ENCODE measurements at regions not wholly inside any gene's neighbourhood (a gene's known extent, or its start where the extent isn't known, plus 50 kb on each side); places are given as distances from the start of the nearest gene placed in this dataset.
"Not testable (repeated sequence)": the region's sequence is repeated elsewhere in the genome, so short reads cannot be mapped to it uniquely, and the experiment has no call there.

DNA sequence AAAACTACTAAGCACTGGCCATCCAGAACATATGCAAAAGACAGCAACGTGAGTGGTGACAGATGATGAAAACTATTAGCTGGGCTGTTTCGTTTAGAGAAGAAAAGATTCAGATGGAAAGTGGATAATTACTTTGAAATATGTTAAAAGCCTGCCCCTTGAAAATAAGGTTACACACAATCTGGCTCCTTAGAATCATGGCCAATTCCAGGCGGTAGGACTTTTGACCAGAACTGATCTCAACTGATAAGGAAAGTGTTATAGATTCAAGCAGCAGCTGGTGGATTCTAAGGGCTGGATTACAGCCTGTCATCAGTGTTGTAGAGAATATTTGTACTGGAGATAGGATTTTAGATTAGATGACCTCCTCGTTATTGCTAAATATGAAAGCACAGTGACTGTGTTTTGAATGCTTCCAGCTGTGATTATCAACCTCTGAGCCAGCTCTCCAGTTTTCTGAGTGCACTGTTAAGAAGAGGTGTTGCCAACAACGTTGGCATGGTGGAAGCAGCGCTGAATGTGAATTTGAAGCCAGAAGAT is 75.1 kb downstream of the KBTBD2 start:
- not testable (repeated sequence) for DNase-seq

DNA sequence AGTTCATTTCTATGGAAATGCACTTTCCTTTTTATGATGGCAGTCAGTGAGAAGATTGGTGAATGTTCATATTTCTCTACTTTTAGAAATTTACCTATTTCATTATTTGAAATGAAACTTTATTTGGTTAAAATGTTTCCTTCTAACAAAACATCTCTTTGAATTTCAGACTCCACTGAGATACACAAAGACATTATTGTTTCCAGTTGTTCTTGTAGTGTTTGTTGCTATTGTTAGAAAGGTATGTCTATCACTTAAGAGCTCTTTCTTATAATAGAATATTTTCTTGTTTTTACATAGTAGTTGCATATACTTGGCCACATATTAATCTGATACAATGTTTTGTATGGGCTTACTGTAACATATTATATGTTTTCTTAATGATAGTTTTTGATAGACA is 76.8 kb downstream of the KBTBD2 start:
- not testable (repeated sequence) for DNase-seq

DNA sequence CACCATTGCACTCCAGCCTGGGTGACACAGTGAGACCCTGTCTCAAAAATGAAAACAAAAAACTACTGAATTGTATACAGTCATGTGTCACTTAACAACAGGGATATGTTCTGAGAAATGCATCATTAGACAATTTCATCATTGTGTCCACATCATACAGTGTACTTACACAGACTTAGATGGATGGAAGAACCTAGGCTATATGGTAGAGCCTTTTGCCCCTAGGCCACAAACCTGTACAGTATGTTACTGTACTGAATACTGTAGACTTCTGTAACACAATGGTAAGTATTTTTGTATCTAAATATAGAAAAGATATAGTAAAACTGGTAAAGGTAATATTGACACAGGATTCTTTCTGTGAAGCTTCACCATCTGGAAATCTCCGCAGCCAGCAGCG is 81.7 kb downstream of the KBTBD2 start:
- DNase-seq, result no peak

DNA sequence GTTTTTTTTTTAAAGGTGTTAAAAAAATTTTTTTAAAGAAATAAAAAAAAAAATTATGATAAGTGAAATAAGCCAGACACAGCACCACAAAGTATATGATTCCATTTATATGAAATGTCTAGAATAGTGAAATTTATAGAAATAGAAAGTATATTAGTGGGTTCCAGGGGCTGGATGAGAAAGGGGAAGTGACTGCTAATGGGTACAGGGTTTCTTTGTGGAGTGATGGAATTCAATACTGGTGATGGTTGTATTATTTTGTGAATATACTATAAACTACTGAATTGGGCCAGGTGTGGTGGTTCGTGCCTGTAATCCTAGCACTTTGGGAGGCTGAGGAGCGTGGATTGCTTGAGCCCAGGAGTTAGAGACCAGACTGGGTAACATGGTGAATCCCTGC is 82.2 kb downstream of the KBTBD2 start:
- no peak for DNase-seq

DNA sequence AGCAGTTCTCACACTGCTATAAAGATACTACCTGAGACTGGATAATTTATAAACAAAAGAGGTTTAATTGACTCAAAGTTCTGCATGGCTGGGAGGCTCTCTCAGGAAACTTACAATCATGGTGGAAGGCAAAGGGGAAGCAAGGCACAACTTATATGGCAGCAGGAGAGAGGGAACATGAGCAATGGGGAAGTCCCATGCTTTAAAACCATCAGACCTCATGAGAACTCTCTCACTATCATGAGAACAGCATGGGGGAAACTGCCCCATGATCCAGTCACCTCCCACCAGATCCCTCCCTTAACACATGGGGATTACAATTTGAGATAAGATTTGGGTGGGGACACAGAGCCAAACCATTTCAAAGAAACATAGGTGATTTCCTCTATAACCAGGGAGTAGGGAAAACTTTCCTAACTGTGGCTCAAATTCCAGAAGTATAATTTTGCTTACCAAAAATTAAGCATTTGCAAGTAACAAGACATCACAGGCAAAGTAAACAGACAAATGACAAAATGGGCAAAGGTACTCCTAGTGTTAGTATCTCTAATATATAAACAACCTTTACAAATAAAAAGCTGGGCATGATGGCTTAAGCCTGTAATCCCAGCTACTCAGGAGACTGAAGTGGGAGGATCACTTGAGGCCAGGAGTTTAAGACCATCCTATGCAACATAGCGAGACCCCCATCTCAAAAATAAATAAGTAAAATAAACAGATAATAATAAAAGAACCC is 88.0 kb downstream of the KBTBD2 start:
- DNase-seq, result no peak

DNA sequence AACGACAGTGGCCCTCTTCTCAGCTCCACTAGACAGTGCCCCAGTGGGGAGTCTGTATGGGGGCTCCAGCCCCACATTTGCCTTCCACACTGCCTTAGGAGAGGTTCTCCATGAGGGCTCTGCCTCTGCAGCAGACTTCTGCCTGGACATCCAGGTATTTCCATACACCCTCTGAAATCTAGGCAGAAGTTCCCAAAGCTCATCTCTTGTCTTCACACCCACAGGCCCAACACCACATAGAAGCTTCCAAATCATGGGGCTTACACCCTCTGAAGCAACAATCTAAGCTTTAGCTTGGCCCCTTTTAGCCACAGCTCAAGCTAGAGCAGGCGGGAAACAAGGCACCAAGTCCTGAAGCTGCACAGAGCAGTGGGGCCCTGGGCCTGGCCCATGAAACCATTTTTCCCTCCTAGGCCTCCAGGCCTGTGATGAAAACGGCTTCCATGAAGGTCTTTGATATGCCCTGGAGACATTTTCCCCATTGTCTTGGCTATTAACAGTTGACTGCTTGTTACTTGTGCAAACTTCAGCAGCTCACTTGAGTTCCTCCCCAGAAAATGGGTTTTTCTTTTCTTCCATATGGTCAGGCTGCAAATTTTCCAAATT is 89.2 kb downstream of the KBTBD2 start:
- no peak for DNase-seq

DNA sequence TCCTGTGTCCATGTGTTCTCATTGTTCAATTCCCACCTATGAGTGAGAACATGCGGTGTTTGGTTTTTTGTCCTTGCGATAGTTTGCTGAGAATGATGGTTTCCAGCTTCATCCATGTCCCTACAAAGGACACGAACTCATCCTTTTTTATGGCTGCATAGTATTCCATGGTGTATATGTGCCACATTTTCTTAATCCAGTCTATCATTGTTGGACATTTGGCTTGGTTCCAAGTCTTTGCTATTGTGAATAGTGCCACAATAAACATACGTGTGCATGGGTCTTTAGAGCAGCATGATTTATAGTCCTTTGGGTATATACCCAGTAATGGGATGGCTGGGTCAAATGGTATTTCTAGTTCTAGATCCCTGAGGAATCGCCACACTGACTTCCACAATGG is 98.5 kb downstream of the KBTBD2 start:
- DNase-seq, result not testable (repeated sequence)

DNA sequence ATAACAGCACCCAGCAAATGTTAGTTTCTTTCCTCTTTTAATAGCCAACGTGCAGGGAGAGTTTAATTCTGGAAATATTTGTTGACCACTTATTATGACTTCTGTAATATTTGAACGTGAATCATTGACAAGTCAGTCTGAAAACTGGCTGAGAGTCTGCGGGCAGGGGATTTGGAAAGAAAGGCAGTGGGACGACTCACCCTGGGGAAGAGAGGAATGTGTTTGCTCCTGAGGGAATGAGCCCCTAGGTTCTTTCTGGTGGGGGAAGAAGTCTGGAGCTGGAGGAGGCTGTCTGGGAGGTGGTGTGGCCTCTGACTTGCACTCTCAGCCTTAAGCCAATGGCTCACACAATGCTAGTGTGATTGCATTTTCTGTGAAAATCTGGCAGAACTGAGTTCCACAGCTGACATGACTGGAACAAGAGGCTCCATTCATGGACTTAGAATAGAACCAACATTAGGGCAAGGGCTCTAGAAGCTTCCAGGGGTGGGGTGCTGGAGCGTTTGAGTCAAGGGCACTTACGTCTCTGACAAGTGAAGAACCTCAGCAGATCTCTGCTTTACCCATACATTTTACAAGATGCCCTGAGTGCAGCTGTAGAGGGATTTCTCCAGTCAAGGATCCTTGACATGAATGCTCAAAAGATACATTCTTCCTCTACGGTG is 100.7 kb downstream of the KBTBD2 start:
- peak; percentile 97 for DNase-seq

DNA sequence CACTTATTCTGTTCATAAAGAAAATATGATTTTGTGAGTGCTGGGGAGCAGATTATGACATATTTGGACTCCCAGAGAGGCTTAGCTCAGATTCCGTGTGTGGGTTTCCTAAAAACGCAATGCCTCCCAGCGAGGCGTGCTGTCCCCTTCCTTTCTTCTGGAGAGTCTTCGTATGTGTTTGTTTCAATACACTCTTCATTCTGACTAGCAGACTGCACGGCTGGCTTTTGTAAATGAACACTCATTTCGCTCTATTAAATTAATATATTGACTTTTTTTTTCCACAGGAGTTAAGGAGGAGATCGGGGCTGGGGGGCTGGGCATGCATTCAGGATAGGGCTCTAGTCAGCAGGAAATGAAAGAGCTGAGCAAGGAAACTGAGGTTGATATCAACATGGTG is 102.3 kb downstream of the KBTBD2 start:
- not testable (repeated sequence) for DNase-seq

DNA sequence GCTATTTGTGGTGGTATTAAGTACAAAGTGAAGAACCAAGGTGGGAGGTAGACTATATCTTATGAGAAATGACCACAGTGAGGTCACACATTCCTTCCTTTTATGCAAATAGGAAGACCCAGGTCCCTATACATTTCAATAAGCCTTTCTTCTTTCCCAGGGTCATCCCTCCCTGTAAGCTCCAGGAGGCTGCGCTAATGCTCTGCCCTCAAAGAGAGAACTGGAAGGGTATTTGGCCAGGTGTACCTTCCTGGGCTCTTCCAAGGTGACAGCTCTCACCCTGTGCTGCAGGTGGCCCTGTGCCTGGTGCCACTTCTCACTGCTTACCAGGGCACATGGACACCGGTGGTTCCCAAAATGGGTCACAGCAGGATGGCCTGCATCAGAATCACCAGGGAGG is 103.4 kb downstream of the KBTBD2 start:
- DNase-seq, result not testable (repeated sequence)

DNA sequence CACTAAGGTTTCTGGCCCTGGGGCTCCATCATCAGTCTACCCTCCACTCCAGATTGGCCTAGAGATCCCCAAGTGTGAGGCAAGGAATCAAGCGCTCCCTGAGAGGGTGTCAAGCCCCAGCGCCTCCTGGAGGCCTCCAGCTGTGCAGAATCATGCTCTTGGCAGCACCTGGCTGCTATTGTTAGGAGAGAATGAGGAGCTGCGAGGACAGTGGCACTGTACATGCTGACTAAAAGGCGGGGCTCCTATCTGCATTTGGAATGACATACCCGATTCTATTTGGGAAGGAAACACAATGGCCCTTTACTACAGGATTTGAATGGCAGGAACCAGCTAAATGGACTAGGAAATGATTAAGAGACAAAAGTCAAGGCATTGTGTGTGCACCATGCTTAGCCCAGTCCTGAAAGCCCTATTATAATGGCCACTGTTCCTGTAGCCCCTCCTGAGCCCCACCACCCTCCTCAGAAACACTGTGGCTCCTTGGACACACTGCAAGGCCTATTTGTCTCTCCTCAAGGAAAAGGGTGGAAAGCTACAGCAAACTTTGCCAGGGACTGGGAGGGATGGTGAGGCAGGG is 106.1 kb downstream of the KBTBD2 start:
- DNase-seq, result not testable (repeated sequence)

DNA sequence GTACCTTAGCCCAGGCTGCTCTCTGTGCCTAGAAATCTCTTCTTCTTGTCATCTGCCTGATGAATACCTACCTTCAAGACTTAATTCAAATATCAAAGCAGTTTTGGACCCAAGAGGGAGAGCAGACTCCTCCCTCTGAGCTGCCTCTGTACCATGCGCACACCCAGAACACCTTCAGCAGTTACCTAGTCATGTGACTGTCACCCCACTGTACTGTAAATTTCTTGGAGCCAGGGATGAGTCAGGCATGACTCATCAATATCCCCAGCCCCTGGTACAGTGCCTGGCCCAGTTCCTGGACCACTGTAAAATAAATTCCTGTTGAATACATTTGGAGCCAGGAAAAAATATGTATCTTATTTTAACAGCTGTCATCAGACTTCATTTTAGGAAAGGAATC is 111.7 kb downstream of the KBTBD2 start:
- not testable (repeated sequence) for DNase-seq

DNA sequence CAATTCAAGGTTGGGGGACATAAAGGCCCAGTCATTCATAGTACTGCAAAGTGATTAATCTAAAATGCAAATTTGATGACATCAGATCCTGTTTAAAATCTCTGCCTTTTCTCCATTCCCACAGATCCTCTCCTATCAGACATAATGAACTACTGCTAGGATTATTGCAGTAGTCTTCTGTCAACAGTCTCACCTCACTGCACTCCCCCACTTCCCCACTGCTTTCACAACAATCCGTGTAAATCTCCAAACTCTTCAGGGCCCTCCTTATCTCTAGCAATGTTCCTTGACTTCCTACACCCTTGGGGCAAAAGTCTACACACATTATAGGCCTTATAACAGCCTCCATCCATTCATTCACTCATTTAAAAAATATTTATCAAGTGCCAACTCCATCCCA is 112.4 kb downstream of the KBTBD2 start:
- no peak for DNase-seq

DNA sequence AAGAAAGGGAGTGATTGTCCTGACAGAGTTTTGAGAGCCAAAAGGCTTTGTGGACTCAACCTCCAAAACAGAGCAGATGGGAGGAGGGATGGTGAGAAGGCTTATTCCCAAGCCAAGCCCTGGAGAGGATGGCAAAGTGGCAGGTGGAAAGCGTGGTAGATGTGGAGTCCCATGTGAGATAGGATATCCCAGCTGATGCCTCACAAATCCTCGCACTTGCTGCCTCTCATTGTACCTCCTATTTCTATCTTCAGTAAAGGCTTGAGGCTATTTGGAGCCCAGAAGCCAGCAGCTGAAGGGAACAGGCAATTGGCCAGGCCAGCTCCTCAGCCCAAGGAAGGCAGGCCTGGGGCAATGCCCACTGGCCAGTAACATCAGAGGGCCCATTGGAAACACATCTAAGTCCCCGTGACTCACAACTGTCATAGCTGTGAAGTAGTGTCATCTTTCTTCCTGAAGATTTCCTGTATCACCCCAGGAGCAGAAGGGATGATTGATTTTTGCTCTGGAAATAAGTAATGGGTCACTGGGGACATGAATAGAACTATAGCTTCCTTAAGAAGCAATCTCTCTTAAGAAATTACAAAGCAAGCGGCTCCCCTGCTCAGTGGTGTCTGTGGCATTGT is 114.4 kb downstream of the KBTBD2 start:
- DNase-seq, result peak; percentile 75

DNA sequence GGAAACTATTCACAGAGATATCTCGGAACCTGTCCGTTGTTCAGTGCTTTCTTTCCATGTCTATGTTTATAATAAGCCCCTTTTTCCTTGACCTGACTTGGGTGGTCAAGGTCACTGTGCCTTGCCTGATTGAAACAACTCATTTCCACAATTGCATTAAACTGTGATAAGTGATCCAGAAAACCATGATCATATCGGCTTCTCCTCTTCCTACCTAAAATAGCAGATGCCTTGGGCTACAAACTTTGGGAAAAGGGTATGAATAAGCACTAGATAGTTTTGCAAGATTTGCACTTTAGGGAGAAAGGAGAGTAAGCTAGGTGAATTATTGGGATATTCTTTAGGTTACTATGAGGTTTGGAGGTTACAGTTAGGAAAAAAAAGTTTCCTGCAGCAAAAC is 115.2 kb downstream of the KBTBD2 start:
- not testable (repeated sequence) for DNase-seq

DNA sequence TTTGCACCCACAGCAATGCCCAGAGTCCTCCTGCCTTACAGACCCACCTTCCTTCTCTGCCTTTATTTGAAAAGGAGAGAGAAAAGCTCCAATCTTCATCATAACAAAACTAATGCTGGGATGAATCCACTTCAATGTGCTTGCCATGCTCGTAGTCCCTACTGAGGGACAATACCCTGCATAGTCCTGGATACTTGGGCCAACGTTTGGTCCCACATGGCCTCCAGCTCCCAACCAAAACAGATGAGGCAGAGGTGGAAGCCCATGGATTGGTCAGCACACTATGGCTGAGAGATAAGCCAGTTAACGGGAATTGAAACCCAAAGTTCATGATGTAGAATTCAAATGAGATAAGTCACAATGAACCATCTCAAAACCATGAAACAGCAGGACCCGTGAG is 115.8 kb downstream of the KBTBD2 start:
- DNase-seq, result not testable (repeated sequence)

DNA sequence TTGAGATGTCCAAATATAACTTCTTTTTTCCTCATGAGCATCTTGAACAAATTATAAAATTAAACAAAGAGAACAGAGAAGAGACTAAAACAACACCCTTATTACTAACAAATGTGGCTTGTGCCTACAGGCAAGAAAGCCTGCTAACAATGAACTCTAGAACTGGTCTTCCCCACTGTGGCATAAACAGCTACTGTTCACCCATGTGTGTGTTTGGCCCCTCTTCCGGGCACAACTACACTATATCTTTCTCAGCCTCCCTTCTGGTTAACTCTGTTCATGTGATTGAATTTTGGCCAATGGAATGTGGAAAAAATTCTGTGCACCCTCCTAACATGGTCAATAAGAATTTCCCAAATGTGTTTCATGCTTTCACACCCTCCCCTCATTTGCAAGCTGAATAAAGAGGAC is 117.0 kb downstream of the KBTBD2 start:
- DNase-seq, result no peak

DNA sequence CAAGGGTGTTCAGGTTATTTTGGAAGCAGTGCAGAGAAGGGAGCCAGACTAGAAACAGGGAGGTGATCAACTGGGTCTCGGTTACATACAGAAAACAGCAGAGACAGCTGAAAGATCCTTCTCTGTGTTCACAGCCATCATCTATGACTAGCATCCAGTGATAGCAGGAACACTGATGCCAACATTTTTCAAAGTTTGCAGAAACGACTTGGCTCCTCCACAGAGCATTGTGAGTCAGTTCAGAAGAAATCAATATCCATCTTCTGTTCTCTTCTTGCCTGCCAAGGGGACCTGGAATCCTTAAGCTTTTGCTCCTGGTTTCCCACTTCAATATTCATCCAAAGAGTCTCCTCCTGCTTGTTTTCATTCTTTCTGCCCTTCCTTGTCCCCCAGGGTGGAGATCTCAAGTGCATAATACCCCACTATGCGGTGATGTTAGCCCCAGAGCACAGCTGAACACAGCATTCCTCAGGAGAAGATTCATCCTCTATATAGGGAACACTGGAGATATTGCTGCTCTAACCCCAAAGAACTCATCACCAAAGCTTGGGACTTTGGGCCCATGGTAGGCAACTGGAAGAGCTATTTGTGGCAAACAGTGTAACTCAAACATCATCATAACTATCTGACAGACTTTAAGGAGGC is 122.6 kb downstream of the KBTBD2 start:
- peak; percentile 49 for DNase-seq

DNA sequence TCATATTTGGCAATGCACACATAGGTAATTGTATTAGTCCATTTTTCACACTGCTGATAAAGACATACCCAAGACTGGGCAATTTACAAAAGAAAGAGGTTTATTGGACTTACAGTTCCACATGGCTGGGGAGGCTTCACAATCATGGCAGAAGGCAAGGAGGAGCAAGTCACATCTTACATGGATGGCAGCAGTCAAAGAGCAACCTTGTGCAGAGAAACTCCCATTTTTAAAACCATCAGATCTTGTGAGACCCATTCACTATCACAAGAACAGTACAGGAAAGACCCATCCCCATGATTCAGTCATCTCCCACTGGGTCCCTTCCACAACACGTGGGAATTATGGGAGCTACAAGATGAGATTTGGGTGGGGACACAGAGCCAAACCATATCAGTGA is 123.2 kb downstream of the KBTBD2 start:
- DNase-seq, result not testable (repeated sequence)

DNA sequence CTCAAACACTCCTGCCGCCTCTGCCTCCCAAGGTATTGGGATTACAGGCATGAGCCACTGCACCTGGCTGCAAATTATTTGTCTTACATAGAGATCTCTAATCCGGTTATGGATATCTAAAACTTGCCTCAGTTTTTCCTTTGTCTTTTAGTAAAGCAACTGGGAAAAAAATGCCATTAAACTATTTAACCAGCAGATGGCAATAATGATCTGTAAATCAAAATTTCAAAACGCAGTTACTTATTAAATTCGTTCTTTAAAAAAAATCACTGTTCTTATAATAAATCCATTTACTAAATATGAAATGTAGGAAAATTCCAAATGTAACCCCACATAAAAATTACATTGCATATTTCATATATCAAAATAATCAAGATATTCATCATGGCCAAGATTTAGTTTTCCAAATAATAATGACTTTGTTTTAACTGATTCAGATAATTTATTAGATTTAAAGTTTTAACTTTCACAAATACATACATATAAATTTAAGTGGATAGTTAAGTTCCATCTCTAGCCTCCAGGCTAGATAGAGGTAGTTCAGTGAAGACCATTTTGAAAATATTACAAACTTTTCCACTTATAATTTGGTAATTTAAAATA is 125.8 kb downstream of the KBTBD2 start:
- peak; percentile 30 for DNase-seq

DNA sequence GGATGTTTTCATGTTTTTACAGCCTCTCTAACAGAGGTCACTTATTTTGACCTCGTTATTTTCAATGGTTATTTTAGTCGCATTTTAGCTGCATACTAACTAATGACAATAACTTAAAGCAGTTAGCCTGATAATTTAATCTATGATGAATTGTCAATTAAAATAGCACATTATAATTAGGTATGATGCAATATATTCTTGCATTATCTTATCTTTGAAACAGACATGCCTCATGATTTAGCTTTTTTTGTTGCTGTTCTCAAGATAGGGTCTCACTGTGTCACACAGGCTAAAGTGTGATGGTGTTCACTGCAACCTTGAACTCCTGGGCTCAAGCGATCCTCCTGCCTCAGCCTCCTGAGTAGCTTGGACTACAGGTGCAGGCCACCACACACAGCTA is 126.4 kb downstream of the KBTBD2 start:
- no peak for DNase-seq

DNA sequence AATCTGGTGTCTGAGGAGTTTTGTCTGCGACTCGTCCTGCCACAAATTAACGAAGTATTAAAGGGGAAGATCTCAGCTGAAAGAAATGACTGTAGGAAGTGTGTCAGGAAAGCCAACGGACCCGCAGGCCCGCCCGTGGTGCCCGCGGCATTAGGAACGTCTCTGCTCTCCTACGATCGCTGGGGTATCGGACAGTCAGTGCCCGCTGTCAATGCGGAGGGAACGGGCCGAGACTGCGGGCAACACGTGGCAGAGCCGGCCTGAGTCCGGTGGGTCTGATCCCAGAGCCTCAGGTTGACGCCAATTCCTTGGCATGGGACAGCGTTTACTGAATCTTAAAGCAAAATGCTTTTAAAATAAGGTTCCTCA is 128.7 kb downstream of the KBTBD2 start:
- DNase-seq, result no peak
